ENCODE measurements at regions not wholly inside any gene's neighbourhood (a gene's known extent, or its start where the extent isn't known, plus 50 kb on each side); places are given as distances from the start of the nearest gene placed in this dataset.

DNA sequence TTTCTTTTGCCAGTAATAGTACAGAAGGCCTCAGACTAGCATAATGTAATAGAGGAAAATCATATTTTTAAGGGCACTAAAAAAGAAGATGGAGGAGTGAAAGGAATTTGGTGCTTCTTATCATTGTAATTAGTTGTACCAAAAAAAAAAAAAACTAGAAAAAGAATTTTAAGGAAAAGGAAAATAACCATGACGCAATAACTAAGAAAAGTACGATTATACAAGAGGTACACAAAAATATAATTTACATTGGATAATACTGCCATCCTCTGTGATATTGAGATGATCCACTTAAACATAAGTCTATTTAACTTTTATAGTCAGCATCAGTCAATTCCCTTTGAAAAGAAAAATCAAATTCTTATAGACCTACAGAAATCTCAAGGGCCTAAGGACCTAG lies 146.7 kb upstream of the IRX5 start:
- TF ChIP-seq, protein P1, sequence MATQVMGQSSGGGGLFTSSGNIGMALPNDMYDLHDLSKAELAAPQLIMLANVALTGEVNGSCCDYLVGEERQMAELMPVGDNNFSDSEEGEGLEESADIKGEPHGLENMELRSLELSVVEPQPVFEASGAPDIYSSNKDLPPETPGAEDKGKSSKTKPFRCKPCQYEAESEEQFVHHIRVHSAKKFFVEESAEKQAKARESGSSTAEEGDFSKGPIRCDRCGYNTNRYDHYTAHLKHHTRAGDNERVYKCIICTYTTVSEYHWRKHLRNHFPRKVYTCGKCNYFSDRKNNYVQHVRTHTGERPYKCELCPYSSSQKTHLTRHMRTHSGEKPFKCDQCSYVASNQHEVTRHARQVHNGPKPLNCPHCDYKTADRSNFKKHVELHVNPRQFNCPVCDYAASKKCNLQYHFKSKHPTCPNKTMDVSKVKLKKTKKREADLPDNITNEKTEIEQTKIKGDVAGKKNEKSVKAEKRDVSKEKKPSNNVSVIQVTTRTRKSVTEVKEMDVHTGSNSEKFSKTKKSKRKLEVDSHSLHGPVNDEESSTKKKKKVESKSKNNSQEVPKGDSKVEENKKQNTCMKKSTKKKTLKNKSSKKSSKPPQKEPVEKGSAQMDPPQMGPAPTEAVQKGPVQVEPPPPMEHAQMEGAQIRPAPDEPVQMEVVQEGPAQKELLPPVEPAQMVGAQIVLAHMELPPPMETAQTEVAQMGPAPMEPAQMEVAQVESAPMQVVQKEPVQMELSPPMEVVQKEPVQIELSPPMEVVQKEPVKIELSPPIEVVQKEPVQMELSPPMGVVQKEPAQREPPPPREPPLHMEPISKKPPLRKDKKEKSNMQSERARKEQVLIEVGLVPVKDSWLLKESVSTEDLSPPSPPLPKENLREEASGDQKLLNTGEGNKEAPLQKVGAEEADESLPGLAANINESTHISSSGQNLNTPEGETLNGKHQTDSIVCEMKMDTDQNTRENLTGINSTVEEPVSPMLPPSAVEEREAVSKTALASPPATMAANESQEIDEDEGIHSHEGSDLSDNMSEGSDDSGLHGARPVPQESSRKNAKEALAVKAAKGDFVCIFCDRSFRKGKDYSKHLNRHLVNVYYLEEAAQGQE (IDR thresholded peaks at IDR 0.05; ENCODE audit: low read depth) = no peak
- TF ChIP-seq, protein P2, sequence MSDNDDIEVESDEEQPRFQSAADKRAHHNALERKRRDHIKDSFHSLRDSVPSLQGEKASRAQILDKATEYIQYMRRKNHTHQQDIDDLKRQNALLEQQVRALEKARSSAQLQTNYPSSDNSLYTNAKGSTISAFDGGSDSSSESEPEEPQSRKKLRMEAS (IDR thresholded peaks at IDR 0.05) = no peak
- TF ChIP-seq, protein P3, sequence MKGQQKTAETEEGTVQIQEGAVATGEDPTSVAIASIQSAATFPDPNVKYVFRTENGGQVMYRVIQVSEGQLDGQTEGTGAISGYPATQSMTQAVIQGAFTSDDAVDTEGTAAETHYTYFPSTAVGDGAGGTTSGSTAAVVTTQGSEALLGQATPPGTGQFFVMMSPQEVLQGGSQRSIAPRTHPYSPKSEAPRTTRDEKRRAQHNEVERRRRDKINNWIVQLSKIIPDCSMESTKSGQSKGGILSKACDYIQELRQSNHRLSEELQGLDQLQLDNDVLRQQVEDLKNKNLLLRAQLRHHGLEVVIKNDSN (IDR thresholded peaks at IDR 0.05) = no peak
- no peak for TF ChIP-seq YY1 (IDR thresholded peaks at IDR 0.05; ENCODE audit: low read depth)
- TF ChIP-seq TAF1 (IDR thresholded peaks at IDR 0.05; ENCODE audit: low read depth) = no peak
- no peak for TF ChIP-seq TEAD4 (IDR thresholded peaks at IDR 0.05)
- TF ChIP-seq EP300 (IDR thresholded peaks at IDR 0.05; ENCODE audit: borderline replicate concordance) = no peak
- TF ChIP-seq FOXM1 (IDR thresholded peaks at IDR 0.05; ENCODE audit: borderline replicate concordance, low read depth) = no peak
- no peak for TF ChIP-seq NFIC (IDR thresholded peaks at IDR 0.05)
